ENCODE measurements at regions not wholly inside any gene's neighbourhood (a gene's known extent, or its start where the extent isn't known, plus 50 kb on each side); places are given as distances from the start of the nearest gene placed in this dataset.

GRCh38 chr7:94054130-94054529 lies 50.0 kb upstream of the BET1 start:
- no peaks in the 10 kb centered on the region for H3K4me1 ChIP-seq
- intact Hi-C loops (cut with DNase I): loop anchor here in 1 of 2 donors (5.0 kb wide), 1 partner anchor 297 kb away; no protein-coding TSS in a partner anchor
- H3K36me3 ChIP-seq (ENCODE audit: insufficient read depth in 1 of 2, low read depth in 1 of 2): no peaks in the 10 kb centered on the region
- H3K27me3 ChIP-seq (ENCODE audit: insufficient read depth in 3 of 3, low read length in 2 of 3): peaks cover 0 to 4% (median 0%) of the 10 kb centered on the region in 3 donors
- ATAC-seq (no peak), DNase-seq (no peak)
- TF ChIP-seq CTCF (IDR thresholded peaks at IDR 0.05): no peak
- WGBS, 3 donors: 45 to 54% (median 53%) methylated on average over 4 of the region's 4 CpGs
- no peak overlapping the region for H3K27ac ChIP-seq
- H3K9me3 ChIP-seq: no peaks in the 10 kb centered on the region
- H3K4me3 ChIP-seq: no peak overlapping the region

GRCh38 chr7:94055963-94056362 lies 51.8 kb upstream of the BET1 start:
- Histone ChIP-seq H3K4me3 (no peak overlapping the region), H3K4me1 (no peaks in the 10 kb centered on the region), H3K27ac (no peak overlapping the region), H3K9me3 (no peaks in the 10 kb centered on the region), H3K27me3 (ENCODE audit: insufficient read depth in 3 of 3, low read length in 2 of 3) (peaks cover 0 to 4% (median 1%) of the 10 kb centered on the region in 3 donors), H3K36me3 (ENCODE audit: insufficient read depth in 1 of 2, low read depth in 1 of 2) (no peaks in the 10 kb centered on the region)
- TF ChIP-seq CTCF (IDR thresholded peaks at IDR 0.05): no peak
- ATAC-seq: no peak
- DNase-seq: no peak
- intact Hi-C loops (cut with DNase I): no loop called here

DNA sequence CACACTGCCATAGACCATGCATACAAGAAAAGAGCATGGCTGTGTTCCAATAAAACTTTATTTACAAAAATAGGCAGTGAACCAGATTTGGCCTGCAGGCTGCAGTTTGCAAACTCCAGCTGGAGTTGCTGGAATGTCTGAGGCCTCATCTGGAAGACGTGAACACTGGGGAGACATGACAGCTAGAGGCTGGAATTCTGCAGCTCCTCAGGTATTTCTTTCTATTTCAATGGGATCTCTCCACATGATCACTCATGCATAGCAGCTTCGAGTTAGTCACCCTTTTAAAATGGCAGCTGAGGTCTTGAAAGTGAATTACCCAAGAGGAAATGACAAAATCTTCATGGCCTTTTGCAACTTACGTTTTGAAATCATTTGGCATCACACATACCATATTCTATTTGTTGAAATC lies 52.6 kb upstream of the BET1 start:
- no peak for DNase-seq
- 29 to 45% (median 44%) methylated on average over 3 of the region's 3 CpGs for WGBS, 3 donors
- Histone ChIP-seq H3K27ac (no peak overlapping the region), H3K4me3 (no peak overlapping the region), H3K9me3 (no peaks in the 10 kb centered on the region), H3K36me3 (ENCODE audit: insufficient read depth in 1 of 2, low read depth in 1 of 2) (no peaks in the 10 kb centered on the region), H3K4me1 (no peaks in the 10 kb centered on the region), H3K27me3 (ENCODE audit: insufficient read depth in 3 of 3, low read length in 2 of 3) (peaks cover 1 to 4% (median 4%) of the 10 kb centered on the region in 3 donors)
- intact Hi-C loops (cut with DNase I): no loop called here
- TF ChIP-seq CTCF (IDR thresholded peaks at IDR 0.05): no peak
- ATAC-seq: no peak

DNA sequence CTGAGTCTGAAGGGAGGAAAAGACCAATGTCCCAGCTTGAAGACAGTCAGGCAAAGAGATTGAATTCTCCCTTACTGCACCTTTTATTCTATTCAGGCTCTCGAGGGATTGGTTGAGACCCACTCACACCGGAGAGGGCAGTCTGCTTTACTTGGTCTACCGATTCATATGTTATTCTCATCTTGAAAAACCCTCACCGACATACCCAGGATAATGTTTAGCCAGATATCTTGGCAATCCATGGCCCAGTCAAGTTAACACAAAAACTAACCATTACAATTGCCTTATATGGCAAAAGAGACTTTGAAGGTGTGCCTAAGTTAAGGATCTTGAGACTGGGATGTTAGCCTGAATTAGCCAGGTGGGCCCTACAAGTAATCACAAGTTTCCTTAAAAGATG lies 53.8 kb upstream of the BET1 start:
- Histone ChIP-seq H3K36me3 (ENCODE audit: insufficient read depth in 1 of 2, low read depth in 1 of 2) (no peaks in the 10 kb centered on the region), H3K27ac (no peak overlapping the region), H3K4me1 (no peaks in the 10 kb centered on the region), H3K9me3 (no peaks in the 10 kb centered on the region), H3K27me3 (ENCODE audit: insufficient read depth in 3 of 3, low read length in 2 of 3) (peaks cover 1 to 11% (median 4%) of the 10 kb centered on the region in 3 donors), H3K4me3 (no peak overlapping the region)
- TF ChIP-seq CTCF (IDR thresholded peaks at IDR 0.05): no peak
- ATAC-seq (no peak), DNase-seq (no peak)
- WGBS, 3 donors: 90 to 93% (median 92%) methylated on average over 4 of the region's 4 CpGs
- intact Hi-C loops (cut with DNase I): no loop called here

GRCh38 chr7:94059746-94060145 lies 55.6 kb upstream of the BET1 start:
- intact Hi-C loops (cut with DNase I): loop anchor here in 1 of 2 donors (10.0 kb wide), 1 partner anchor 165 kb away; the partner anchor contains the start of gene TFPI2
- DNase-seq (no peak), ATAC-seq (no peak)
- TF ChIP-seq CTCF (IDR thresholded peaks at IDR 0.05): no peak
- Histone ChIP-seq H3K4me1 (no peaks in the 10 kb centered on the region), H3K27ac (no peak overlapping the region), H3K9me3 (no peaks in the 10 kb centered on the region), H3K27me3 (ENCODE audit: insufficient read depth in 3 of 3, low read length in 2 of 3) (peaks cover 1 to 11% (median 4%) of the 10 kb centered on the region in 3 donors), H3K36me3 (ENCODE audit: insufficient read depth in 1 of 2, low read depth in 1 of 2) (no peaks in the 10 kb centered on the region), H3K4me3 (no peak overlapping the region)
- 33 to 41% (median 37%) methylated on average over 5 of the region's 5 CpGs for WGBS, 3 donors

Data from psoas muscle (tissue), 7 donors.